ENCODE measurements at regions not wholly inside any gene's neighbourhood (a gene's known extent, or its start where the extent isn't known, plus 50 kb on each side); places are given as distances from the start of the nearest gene placed in this dataset.

- no peak for TF ChIP-seq SIN3A (IDR thresholded peaks at IDR 0.05; ENCODE audit: borderline replicate concordance, insufficient read depth, low read length)
- TF ChIP-seq POLR2AphosphoS5 (IDR thresholded peaks at IDR 0.05; ENCODE audit: low read depth, low read length) = no peak
- no peak for TF ChIP-seq TAF1 (IDR thresholded peaks at IDR 0.05; ENCODE audit: borderline replicate concordance, insufficient read depth, low read length)
- TF ChIP-seq FOXP2 (optimal IDR thresholded peaks at IDR 0.05; ENCODE audit: borderline replicate concordance, extremely low read depth, extremely low read length, insufficient read depth) = no peak
- TF ChIP-seq, protein P1, sequence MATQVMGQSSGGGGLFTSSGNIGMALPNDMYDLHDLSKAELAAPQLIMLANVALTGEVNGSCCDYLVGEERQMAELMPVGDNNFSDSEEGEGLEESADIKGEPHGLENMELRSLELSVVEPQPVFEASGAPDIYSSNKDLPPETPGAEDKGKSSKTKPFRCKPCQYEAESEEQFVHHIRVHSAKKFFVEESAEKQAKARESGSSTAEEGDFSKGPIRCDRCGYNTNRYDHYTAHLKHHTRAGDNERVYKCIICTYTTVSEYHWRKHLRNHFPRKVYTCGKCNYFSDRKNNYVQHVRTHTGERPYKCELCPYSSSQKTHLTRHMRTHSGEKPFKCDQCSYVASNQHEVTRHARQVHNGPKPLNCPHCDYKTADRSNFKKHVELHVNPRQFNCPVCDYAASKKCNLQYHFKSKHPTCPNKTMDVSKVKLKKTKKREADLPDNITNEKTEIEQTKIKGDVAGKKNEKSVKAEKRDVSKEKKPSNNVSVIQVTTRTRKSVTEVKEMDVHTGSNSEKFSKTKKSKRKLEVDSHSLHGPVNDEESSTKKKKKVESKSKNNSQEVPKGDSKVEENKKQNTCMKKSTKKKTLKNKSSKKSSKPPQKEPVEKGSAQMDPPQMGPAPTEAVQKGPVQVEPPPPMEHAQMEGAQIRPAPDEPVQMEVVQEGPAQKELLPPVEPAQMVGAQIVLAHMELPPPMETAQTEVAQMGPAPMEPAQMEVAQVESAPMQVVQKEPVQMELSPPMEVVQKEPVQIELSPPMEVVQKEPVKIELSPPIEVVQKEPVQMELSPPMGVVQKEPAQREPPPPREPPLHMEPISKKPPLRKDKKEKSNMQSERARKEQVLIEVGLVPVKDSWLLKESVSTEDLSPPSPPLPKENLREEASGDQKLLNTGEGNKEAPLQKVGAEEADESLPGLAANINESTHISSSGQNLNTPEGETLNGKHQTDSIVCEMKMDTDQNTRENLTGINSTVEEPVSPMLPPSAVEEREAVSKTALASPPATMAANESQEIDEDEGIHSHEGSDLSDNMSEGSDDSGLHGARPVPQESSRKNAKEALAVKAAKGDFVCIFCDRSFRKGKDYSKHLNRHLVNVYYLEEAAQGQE (IDR thresholded peaks at IDR 0.05; ENCODE audit: insufficient read depth in 1 of 2, low read depth in 2 of 2, low read length in 2 of 2) = no peak
These were observed 173.4 kb upstream of the CDH12 start for GRCh38 chr5:23026252-23027170.

DNA sequence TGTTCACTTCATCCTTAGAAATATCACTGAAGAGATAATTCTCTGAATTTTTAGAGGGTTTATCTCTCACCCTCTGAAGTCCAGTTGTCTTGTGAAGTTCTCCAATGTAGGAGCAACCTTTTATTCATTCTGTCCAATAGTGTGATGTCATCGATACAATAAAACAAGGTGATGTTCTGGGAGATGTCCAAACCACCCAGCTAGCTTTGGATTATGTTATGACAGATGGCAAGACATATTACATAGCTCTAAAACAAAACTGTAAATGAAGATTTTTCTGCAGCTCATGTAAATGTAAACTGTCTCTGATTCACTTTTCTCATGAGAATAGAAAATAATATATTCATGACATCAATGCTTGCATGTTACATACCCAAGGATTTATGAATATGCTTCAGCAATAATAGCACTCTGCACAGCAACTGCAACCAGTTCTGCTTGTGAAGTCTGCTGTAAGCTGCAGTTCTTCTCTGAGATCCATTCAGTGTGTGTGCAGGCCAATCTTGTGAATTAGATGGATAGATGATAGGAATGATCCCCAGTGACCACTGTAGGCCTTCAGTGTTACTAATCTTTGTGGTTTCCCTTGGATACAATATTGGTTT lies 172.6 kb upstream of the CDH12 start:
- no peak for TF ChIP-seq POLR2AphosphoS5 (IDR thresholded peaks at IDR 0.05; ENCODE audit: low read depth, low read length)
- TF ChIP-seq TAF1 (IDR thresholded peaks at IDR 0.05; ENCODE audit: borderline replicate concordance, insufficient read depth, low read length) = no peak
- TF ChIP-seq FOXP2 (optimal IDR thresholded peaks at IDR 0.05; ENCODE audit: borderline replicate concordance, extremely low read depth, extremely low read length, insufficient read depth) = no peak
- no peak for TF ChIP-seq SIN3A (IDR thresholded peaks at IDR 0.05; ENCODE audit: borderline replicate concordance, insufficient read depth, low read length)

- TF ChIP-seq POLR2AphosphoS5 (IDR thresholded peaks at IDR 0.05; ENCODE audit: low read depth, low read length) (no peak), TAF1 (IDR thresholded peaks at IDR 0.05; ENCODE audit: borderline replicate concordance, insufficient read depth, low read length) (no peak), SIN3A (IDR thresholded peaks at IDR 0.05; ENCODE audit: borderline replicate concordance, insufficient read depth, low read length) (no peak), FOXP2 (optimal IDR thresholded peaks at IDR 0.05; ENCODE audit: borderline replicate concordance, extremely low read depth, extremely low read length, insufficient read depth) (no peak)
- TF ChIP-seq, protein P1 (IDR thresholded peaks at IDR 0.05; ENCODE audit: insufficient read depth in 1 of 2, low read depth in 2 of 2, low read length in 2 of 2) = no peak
These were observed 171.3 kb upstream of the CDH12 start for GRCh38 chr5:23024470-23024869.

DNA sequence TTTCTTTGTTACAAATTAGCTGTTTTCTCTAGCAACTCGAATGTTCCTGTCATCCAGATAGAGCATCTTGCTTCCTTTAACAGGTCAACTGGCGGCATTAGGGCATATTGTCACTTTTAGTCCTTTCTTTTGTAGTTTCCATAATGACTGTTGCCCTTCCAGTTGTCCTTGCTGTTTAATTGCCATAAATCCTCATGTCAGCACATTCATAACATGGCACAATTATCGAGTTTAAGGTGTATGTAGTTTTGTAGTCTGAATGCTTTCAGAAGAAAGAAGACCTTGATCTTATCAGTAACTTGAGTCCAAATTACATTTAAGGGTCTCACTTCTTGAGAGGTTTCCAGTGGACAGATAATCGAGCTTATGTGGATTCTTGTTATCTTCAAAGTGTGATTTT lies 161.7 kb upstream of the CDH12 start:
- no peak for TF ChIP-seq POLR2AphosphoS5 (IDR thresholded peaks at IDR 0.05; ENCODE audit: low read depth, low read length)
- no peak for TF ChIP-seq SIN3A (IDR thresholded peaks at IDR 0.05; ENCODE audit: borderline replicate concordance, insufficient read depth, low read length)
- TF ChIP-seq TAF1 (IDR thresholded peaks at IDR 0.05; ENCODE audit: borderline replicate concordance, insufficient read depth, low read length) = no peak
- TF ChIP-seq FOXP2 (optimal IDR thresholded peaks at IDR 0.05; ENCODE audit: borderline replicate concordance, extremely low read depth, extremely low read length, insufficient read depth) = no peak
- TF ChIP-seq, protein P1 (IDR thresholded peaks at IDR 0.05; ENCODE audit: insufficient read depth in 1 of 2, low read depth in 2 of 2, low read length in 2 of 2) = no peak

DNA sequence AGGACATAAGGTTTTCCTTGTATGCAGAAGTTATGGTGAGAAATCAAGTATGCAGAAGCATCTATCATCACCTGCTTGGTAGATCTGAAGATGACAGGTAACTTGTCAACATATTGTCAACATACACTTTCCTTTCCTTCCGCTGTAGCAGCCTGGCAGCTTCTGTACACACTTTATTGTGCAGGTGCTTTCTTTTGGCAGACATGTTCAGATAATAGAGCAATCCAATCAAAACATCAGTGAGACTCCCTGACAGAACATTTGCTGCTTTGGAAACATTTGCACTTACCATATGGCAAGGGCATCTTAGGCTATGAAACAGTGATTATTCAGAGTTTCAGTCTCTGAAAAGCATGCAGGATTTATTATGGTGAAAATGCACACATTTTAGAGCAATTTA lies 161.1 kb upstream of the CDH12 start:
- TF ChIP-seq FOXP2 (optimal IDR thresholded peaks at IDR 0.05; ENCODE audit: borderline replicate concordance, extremely low read depth, extremely low read length, insufficient read depth) = no peak
- TF ChIP-seq, protein P1 (IDR thresholded peaks at IDR 0.05; ENCODE audit: insufficient read depth in 1 of 2, low read depth in 2 of 2, low read length in 2 of 2) = no peak
- no peak for TF ChIP-seq POLR2AphosphoS5 (IDR thresholded peaks at IDR 0.05; ENCODE audit: low read depth, low read length)
- no peak for TF ChIP-seq SIN3A (IDR thresholded peaks at IDR 0.05; ENCODE audit: borderline replicate concordance, insufficient read depth, low read length)

All from PFSK-1 (cell line).